ENCODE measurements at regions not wholly inside any gene's neighbourhood (a gene's known extent, or its start where the extent isn't known, plus 50 kb on each side); places are given as distances from the start of the nearest gene placed in this dataset.
"Not testable (repeated sequence)": the region's sequence is repeated elsewhere in the genome, so short reads cannot be mapped to it uniquely, and the experiment has no call there.

GRCh38 chr19:28374971-28375370 lies 838.0 kb downstream of the UQCRFS1 start:
- no peak overlapping the region for H3K4me3 ChIP-seq (ENCODE audit: low read depth, low read length)
- DNase-seq (ENCODE audit: low read depth): no peak

DNA sequence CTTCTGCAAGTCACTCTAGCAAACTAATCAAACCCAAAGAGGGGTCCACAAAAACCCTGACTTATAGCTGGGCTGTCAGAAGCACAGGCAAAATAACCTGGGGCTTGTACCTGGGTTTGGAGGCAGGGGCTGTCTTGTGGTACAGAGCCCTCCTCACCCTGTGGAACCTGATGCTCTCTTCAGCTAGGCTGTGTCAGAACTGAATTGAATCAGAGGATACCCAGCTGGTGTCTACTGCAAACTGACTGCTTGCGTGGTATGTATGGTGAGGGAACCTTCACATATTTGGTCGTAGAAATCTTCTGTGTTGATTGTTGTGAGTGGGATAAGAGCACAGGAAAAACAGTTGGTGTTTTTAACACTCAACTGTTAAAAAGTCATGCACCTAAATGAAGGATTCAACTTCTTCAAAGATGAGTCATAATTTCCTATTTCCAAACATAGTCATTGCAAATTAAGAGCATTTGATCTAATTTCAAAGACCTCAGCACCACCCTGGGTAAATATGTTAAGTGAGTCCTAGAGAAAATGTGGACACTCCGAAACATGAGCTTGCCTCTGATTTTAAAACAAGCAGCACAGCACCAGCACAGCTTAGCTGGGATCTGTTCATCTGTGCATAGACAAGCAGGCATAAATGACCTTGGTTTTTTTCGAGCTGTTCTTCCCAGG lies 840.2 kb downstream of the UQCRFS1 start:
- no peak for DNase-seq (ENCODE audit: low read depth)
- H3K4me3 ChIP-seq (ENCODE audit: low read depth, low read length): no peak overlapping the region

- H3K4me3 ChIP-seq (ENCODE audit: low read depth, low read length): no peak overlapping the region
- DNase-seq (ENCODE audit: low read depth): no peak
Measured at GRCh38 chr19:28367146-28367545, 845.8 kb downstream of the UQCRFS1 start.

- no peak for DNase-seq (ENCODE audit: low read depth)
- H3K4me3 ChIP-seq (ENCODE audit: low read depth, low read length): no peak overlapping the region
Measured at GRCh38 chr19:28363254-28363653, 849.7 kb downstream of the UQCRFS1 start.

DNA sequence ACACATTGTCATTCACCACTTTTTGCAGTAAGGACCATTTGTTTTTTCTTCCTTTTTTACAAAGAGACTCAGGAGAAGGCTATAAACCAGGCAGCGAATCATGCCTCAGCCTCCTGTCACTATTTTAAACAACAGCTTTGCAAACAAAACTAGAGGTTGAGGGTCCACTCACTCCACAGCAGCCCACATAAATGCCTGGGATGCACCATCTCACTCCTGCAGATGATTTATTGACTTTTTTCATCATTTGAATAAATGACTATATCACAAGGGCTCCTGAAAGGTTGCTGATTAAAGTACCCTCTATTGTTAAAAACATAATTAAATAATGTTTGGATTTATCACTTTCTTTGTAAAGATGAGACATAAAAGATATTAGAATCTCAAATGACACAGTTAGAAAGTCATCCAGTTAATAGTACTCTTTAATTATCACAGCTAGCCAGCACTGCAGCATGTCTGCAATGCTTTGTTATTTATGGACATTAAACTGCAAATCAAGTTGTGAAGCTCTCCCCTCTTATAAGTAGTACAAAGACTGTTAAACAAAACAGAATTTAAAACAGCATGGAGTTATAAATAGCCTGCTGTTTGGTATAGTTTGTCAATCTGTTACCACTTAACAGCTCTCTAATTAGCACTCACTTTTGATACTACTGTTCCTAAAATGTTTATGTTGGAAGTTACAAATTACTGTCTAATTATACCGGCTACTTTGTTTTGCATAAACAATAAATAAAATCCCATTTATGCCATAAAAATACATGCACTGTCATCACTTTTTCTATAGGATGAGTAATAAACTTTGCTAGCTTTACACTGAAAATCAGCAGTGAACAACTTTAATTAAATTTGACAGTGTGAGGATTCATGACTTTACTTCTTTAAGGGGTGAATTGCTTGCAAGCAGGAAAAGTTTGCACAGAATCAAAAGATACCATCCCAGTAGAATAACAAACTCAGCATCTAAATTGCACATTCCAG lies 853.2 kb downstream of the UQCRFS1 start:
- DNase-seq (ENCODE audit: low read depth): no peak
- no peak overlapping the region for H3K4me3 ChIP-seq (ENCODE audit: low read depth, low read length)

- H3K4me3 ChIP-seq (ENCODE audit: low read depth, low read length): no peak overlapping the region
- peak; percentile 39 for DNase-seq (ENCODE audit: low read depth)
Measured at GRCh38 chr19:28358633-28359032, 854.3 kb downstream of the UQCRFS1 start.

DNA sequence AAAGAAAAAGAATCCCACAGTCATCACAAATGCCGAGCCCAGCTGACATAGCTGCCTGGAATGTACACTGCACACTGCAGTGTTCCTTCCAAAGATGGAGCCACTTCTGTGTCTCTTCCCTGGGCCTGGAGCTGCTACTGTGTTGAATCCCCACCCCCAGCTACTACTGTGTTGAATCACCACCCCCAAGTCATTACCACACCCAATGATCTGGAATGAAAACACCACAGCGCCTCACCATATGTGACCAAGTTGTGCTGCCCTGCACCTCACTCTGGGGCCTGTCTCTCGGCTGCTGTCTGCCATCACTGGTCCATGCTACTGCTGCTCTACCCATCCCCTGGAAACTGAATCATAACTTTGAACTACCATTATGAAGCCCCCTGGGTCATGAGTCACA lies 861.2 kb downstream of the UQCRFS1 start:
- peak; percentile 26 for DNase-seq (ENCODE audit: low read depth)

DNA sequence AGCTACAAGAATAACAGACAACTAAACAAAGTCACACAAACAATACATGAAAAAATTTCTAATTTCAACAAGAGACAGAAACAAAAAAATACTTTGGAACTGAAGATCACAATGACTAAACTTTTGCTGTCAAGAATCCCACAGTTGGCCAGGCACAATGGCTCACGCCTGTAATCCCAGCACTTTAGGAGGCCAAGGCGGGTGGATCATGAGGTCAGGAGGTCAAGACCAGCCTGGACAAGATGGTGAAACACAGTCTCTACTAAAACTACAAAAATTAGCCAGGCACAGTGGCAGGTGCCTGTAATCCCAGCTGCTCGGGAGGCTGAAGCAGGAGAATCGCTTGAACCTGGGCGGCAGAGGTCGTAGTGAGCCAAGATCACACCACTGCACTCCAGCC lies 861.6 kb downstream of the UQCRFS1 start:
- DNase-seq (ENCODE audit: low read depth): not testable (repeated sequence)

More for the DNA sequence above, 861.2 kb downstream of the UQCRFS1 start:
- H3K4me3 ChIP-seq (ENCODE audit: low read depth, low read length): no peak overlapping the region

GRCh38 chr19:28350673-28351072 lies 862.3 kb downstream of the UQCRFS1 start:
- no peak for DNase-seq (ENCODE audit: low read depth)

More for the DNA sequence above, 861.6 kb downstream of the UQCRFS1 start:
- H3K4me3 ChIP-seq (ENCODE audit: low read depth, low read length): not testable (repeated sequence)

DNA sequence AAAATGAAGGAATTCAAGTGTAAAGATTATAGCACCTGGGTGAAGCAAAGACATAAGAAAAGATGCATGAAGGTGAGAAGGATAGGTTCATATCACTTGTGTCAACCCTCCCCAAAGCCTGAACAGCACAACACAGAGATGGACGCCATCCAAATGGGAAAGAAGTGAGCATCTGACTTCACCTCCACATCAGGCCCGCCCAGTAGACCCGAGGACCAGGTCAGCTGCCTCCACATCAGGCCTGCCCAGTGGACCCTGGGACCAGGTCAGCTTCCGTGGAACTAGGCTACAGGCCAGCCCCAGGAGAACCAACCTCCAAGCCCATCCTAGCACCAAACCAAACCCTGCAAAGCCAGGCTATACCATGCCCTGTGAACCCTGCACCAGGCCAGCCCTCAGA lies 862.9 kb downstream of the UQCRFS1 start:
- no peak for DNase-seq (ENCODE audit: low read depth)
- H3K4me3 ChIP-seq (ENCODE audit: low read depth, low read length): no peak overlapping the region

More at GRCh38 chr19:28350673-28351072, 862.3 kb downstream of the UQCRFS1 start:
- H3K4me3 ChIP-seq (ENCODE audit: low read depth, low read length): no peak overlapping the region

DNA sequence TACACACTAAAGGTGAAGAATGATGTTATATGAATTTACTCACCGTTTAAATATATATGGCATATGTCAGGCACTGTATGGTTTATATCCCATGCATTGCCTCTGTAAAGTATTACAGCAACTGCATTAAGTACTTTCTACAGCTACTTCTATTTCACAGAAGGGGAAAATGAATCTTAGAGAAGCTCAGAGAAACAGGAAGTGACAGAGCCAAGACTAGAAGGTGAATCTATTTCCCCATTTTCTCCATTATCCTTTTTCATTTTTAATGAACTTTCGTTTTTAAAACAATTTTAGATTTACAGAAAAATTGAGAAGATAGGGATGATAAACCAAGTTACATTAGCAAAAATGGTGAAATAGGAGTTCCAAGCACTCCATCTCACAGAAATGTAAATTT lies 863.3 kb downstream of the UQCRFS1 start:
- no peak for DNase-seq (ENCODE audit: low read depth)
- no peak overlapping the region for H3K4me3 ChIP-seq (ENCODE audit: low read depth, low read length)

- no peak for DNase-seq (ENCODE audit: low read depth)
Measured at GRCh38 chr19:28345811-28346210, 867.1 kb downstream of the UQCRFS1 start.

GRCh38 chr19:28341810-28342350 lies 871.1 kb downstream of the UQCRFS1 start:
- H3K4me3 ChIP-seq (ENCODE audit: low read depth, low read length): no peak overlapping the region
- DNase-seq (ENCODE audit: low read depth): no peak

More at GRCh38 chr19:28345811-28346210, 867.1 kb downstream of the UQCRFS1 start:
- H3K4me3 ChIP-seq (ENCODE audit: low read depth, low read length): no peak overlapping the region

DNA sequence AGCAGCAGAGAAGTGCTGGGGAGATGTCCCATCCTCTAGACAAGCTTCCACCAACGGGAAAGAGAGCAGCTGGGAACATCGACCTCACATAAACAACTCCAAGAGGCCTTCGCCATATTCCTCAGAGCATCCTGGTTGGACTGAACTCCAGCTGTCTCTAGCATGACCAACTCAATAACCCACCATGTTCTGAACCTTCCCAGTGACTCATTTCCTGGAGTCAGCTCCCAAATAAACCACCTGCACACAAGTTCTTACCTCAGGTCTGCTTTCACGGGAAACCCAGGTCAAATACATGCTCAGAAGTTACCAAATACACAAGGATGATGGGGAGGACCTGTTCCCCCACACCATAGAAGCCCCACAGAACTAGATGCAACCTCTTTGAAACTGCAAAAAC lies 878.5 kb downstream of the UQCRFS1 start:
- H3K4me3 ChIP-seq (ENCODE audit: low read depth, low read length): no peak overlapping the region
- no peak for DNase-seq (ENCODE audit: low read depth)

DNA sequence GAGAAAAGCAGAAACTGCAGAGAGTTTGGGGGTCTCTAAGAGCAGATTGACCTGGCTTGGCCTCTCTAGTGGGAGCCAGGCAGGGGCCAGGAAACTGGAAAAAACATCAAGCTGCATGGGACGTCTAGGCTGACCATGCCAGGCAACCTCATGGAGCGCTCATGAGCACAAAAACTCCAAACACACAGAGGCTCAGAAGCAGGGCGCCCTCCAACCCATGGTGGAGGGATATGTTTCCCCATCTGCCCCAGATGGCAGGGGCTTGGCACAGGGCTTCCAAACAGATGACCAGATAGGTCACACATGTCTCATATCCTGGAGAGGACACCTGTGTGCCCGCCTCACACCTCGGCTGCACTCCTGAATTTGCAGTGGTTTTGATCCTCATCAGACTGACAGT lies 879.0 kb downstream of the UQCRFS1 start:
- no peak overlapping the region for H3K4me3 ChIP-seq (ENCODE audit: low read depth, low read length)
- no peak for DNase-seq (ENCODE audit: low read depth)

- DNase-seq (ENCODE audit: low read depth): no peak
Measured at GRCh38 chr19:28332886-28333285, 880.1 kb downstream of the UQCRFS1 start.

DNA sequence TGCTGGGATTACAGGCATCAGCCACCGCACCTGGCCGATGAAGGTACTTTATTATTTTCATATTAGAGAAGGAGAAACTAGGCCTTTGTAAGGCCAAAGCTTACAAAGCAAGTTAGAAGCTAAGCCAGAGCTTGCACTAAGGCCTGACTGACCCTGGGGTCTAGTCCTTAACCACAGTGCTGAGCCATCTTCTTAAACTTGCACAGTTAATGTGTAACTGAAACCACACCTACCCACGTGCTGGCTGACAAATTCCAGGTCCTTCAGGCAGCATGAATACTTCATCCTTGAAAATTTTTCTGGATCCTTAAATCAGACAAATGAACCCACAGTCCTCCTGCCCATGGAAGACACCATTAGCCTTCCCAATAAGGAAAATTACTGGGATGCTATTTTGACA lies 880.6 kb downstream of the UQCRFS1 start:
- DNase-seq (ENCODE audit: low read depth): no peak
- no peak overlapping the region for H3K4me3 ChIP-seq (ENCODE audit: low read depth, low read length)

More at GRCh38 chr19:28332886-28333285, 880.1 kb downstream of the UQCRFS1 start:
- no peak overlapping the region for H3K4me3 ChIP-seq (ENCODE audit: low read depth, low read length)

DNA sequence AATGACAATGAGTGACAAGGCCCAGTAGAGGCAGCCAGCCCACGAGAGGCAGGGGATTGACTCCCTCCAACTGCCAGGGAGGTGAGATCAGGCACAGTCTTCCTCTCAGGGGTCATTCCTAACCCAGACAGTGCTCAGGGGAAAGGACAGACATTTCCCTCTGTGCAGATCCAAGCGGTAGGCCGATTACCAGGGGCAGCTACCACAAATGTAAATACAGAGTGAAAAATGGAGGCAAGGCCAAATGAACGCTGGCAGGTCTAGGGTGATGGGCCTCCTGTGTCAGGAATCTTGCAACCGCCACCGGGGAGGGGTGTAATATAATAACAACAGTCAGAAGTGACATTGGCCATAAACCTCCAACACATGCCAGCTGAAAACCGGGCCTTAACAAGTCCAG lies 881.4 kb downstream of the UQCRFS1 start:
- DNase-seq (ENCODE audit: low read depth): no peak
- no peak overlapping the region for H3K4me3 ChIP-seq (ENCODE audit: low read depth, low read length)

DNA sequence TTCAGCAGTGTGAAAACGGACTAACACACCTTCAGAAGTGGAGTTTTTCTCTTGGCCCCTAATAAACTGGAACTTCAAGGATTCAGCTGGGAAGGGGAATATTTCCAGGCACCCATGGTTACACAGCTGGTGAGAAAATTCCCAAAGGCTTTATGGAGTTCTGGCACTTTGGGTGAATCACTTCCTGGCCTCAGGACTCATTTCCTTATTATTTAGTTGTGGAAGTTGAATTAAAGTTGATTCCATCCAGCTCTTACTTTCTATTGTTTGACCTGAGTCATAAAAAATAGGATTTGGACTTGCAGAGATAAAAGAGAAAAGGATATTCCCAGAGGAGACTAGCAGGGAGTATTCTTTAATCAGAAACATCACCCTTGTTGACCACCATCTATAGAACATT lies 882.1 kb downstream of the UQCRFS1 start:
- H3K4me3 ChIP-seq (ENCODE audit: low read depth, low read length): no peak overlapping the region
- no peak for DNase-seq (ENCODE audit: low read depth)

DNA sequence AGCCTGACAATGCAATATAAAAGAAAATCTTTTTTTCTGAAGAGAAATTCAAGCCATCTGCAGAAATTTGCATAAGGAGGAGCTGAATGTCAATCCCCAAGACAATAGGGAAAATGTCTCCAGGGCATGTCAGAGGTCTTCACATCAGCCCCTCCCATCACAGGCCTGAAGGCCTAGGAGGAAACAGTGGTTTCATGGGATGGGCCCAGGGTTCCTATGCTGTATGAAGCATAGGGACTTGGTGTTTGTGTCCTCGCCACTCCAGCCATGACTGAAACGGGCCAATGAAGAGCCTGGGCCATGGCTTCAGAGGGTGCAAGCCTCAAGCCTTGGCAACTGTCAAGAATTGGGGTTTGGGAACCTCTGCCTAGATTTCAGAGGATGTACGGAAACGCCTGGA lies 883.5 kb downstream of the UQCRFS1 start:
- no peak overlapping the region for H3K4me3 ChIP-seq (ENCODE audit: low read depth, low read length)
- DNase-seq (ENCODE audit: low read depth): no peak
